Lower leg skin (tissue), 3 donors: ENCODE measurements at regions not wholly inside any gene's neighbourhood (a gene's known extent, or its start where the extent isn't known, plus 50 kb on each side); places are given as distances from the start of the nearest gene placed in this dataset.

Experiments used
- POLR2A ChIP-seq, 2 donors: fragments of 450-650 bp; IDR thresholded peaks; one replicate each; pipeline ENCODE4 v1.6.1; 2016 to 2017; ENCODE audit warnings: antibody characterized with exemption in 2 of 2, mild to moderate bottlenecking in 1 of 2, moderate library complexity in 1 of 2
- TF ChIP-seq, protein P1 (sequence below), 3 donors: fragments of 450-650 bp; IDR thresholded peaks; one replicate each; pipeline ENCODE4 v1.5.1; 2016; ENCODE audit warnings: antibody characterized with exemption in 3 of 3, mild to moderate bottlenecking in 3 of 3, moderate library complexity in 2 of 3

DNA sequence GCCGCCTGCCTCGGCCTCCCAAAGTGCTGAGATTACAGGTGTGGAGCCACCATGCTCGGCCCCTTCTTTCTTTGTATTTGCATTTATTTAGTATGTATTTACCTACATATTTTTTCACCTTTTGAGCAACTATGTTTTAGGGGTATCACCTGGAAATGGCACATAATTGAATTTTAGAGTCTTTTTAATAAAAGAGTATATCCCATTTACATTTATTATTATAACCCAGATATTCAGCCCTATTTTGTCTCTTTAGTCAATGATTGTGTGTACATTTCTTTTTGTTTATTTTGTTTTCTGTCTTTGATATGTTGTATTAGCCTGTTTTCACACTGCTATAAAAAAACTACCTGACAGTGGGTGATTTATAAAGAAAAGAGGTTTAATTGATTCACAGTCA, 56.8 kb upstream of the CCND1 start:
- TF ChIP-seq, protein P1, sequence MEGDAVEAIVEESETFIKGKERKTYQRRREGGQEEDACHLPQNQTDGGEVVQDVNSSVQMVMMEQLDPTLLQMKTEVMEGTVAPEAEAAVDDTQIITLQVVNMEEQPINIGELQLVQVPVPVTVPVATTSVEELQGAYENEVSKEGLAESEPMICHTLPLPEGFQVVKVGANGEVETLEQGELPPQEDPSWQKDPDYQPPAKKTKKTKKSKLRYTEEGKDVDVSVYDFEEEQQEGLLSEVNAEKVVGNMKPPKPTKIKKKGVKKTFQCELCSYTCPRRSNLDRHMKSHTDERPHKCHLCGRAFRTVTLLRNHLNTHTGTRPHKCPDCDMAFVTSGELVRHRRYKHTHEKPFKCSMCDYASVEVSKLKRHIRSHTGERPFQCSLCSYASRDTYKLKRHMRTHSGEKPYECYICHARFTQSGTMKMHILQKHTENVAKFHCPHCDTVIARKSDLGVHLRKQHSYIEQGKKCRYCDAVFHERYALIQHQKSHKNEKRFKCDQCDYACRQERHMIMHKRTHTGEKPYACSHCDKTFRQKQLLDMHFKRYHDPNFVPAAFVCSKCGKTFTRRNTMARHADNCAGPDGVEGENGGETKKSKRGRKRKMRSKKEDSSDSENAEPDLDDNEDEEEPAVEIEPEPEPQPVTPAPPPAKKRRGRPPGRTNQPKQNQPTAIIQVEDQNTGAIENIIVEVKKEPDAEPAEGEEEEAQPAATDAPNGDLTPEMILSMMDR (IDR thresholded peaks at IDR 0.05), result no peak
- TF ChIP-seq POLR2A (IDR thresholded peaks at IDR 0.05), result no peak
